HL-60 (cell line): ENCODE measurements at regions not wholly inside any gene's neighbourhood (a gene's known extent, or its start where the extent isn't known, plus 50 kb on each side); places are given as distances from the start of the nearest gene placed in this dataset.
"Not testable (repeated sequence)": the region's sequence is repeated elsewhere in the genome, so short reads cannot be mapped to it uniquely, and the experiment has no call there.

Source experiments
- DNase-seq, 2 experiments: peaks; one replicate each; pipeline ENCODE4 v3.0.0-alpha.2; 2010 to 2020; ENCODE audit warnings: low read depth in 1 of 2, low spot score in 1 of 2
- H3K27ac ChIP-seq: fragments of 250-450 bp; sonication (Bioruptor Pico); replicated peaks from 2 replicates; pipeline ENCODE4 v1.5.1; 2020; ENCODE audit warnings: mild to moderate bottlenecking, moderate library complexity
- H3K27me3 ChIP-seq: fragments of 250-450 bp; sonication (Bioruptor Pico); 2 replicates; pipeline ENCODE4 v1.5.1; 2021; ENCODE audit warnings: mild to moderate bottlenecking, moderate library complexity; ENCODE audit not compliant: insufficient read depth, poor library complexity, severe bottlenecking
- H3K4me3 ChIP-seq: replicated peaks from 2 replicates; pipeline ENCODE4 v1.5.1; 2011; ENCODE audit warnings: mild to moderate bottlenecking, control low read depth, low read length; ENCODE audit not compliant: insufficient read depth
- CTCF ChIP-seq: IDR thresholded peaks from one replicate; pipeline ENCODE4 v1.5.1; 2011; ENCODE audit warnings: low read length, control low read depth, inconsistent platforms; ENCODE audit not compliant: insufficient read depth
- GABPA ChIP-seq: IDR thresholded peaks from 2 replicates; pipeline ENCODE4 v1.6.1; 2012; ENCODE audit warnings: low read depth
- POLR2AphosphoS5 ChIP-seq: IDR thresholded peaks from 2 replicates; pipeline ENCODE4 v1.6.1; 2012; ENCODE audit warnings: low read depth
- REST ChIP-seq: IDR thresholded peaks from 2 replicates; pipeline ENCODE4 v1.6.1; 2012; ENCODE audit warnings: low read depth; ENCODE audit not compliant: insufficient replicate concordance
- SPI1 ChIP-seq: IDR thresholded peaks from 2 replicates; pipeline ENCODE4 v1.6.1; 2012; ENCODE audit warnings: low read depth, mild to moderate bottlenecking, borderline replicate concordance

DNA sequence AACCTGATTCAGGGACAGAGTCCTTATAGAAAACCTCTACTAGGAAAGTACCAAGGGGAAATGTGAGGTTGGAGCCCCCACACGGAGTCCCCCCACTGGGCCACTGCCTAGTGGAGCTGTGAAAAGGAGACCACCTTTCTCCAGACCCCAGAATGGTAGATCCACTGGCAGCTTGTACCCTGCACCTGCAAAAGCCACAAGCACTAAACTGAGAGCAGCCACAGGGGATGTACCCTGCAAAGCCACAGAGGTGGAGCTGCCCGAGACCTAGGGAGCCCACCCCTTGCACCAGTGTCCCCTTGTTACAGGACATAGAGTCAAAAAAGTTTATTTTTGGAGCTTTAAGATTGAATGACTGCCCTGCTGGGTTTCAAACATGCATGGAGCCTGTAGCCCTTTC lies 87.2 kb upstream of the KCNMA1 start:
- no peak overlapping the region for H3K27ac ChIP-seq
- no peak for DNase-seq
- no peak overlapping the region for H3K4me3 ChIP-seq
- no peak for TF ChIP-seq GABPA
- TF ChIP-seq SPI1: no peak
- H3K27me3 ChIP-seq: peaks cover 2% of the 10 kb centered on the region

DNA sequence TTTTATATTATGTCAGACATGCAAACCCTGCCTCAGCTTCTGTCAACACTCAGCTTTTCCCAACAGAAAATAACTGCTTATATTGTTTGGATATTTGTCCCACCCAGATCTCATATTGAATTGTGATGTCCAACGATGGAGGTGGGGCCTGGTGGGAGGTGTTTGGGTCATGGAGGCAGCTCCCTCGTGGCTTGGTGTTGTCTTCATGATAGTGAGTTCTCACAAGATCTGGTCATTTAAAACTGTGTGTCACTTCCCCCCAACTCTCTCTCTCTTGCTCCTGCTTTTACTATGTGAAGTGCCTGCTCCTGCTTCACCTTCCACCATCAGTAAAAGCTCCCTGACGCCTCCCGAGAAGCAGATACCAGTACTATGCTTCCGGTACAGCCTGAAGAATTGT lies 85.8 kb upstream of the KCNMA1 start:
- DNase-seq: no peak
- Histone ChIP-seq H3K27ac (no peak overlapping the region), H3K27me3 (peaks cover 2% of the 10 kb centered on the region), H3K4me3 (no peak overlapping the region)
- TF ChIP-seq CTCF (no peak), REST (no peak)

- H3K27ac ChIP-seq, H3K4me3 ChIP-seq, H3K27me3 ChIP-seq, DNase-seq: not testable (repeated sequence)
These were observed 85.3 kb upstream of the KCNMA1 start for GRCh38 chr10:77722956-77723355.

DNA sequence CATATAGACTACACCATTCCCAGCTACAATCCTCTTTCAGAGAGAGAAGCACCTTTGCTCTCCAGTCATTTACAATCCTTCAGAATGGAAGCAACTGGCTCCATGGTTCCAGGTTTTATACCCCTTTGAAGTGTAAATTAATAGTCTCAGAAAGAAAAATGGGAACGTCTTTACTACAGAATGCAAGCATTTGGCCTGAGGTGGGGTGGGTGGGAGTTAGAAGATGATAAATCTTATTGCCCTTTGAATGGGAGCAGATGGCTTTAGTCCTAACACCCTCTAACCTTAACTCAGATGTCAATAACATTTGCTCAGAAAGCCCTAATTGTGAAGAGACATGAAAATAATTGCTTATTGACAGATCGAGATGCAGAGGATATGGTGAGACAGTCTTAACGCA lies 84.2 kb upstream of the KCNMA1 start:
- Histone ChIP-seq H3K27me3 (peaks cover 2% of the 10 kb centered on the region), H3K27ac (no peak overlapping the region), H3K4me3 (no peak overlapping the region)
- DNase-seq: no peak
- TF ChIP-seq POLR2AphosphoS5 (no peak), GABPA (no peak), CTCF (no peak), REST (no peak), SPI1 (no peak)

- H3K4me3 ChIP-seq: no peak overlapping the region
- no peak for DNase-seq
- H3K27ac ChIP-seq: no peak overlapping the region
- H3K27me3 ChIP-seq: no peaks in the 10 kb centered on the region
- TF ChIP-seq POLR2AphosphoS5 (no peak), SPI1 (no peak), REST (no peak), GABPA (no peak), CTCF (no peak)
These were observed 81.3 kb upstream of the KCNMA1 start for GRCh38 chr10:77718957-77719356.

GRCh38 chr10:77718312-77718711 lies 80.7 kb upstream of the KCNMA1 start:
- H3K4me3 ChIP-seq, H3K27me3 ChIP-seq, H3K27ac ChIP-seq, DNase-seq: not testable (repeated sequence)
